ENCODE measurements at regions not wholly inside any gene's neighbourhood (a gene's known extent, or its start where the extent isn't known, plus 50 kb on each side); places are given as distances from the start of the nearest gene placed in this dataset.
A peak's percentile ranks its signal among the peaks of the same experiment; 100 is the strongest.
"Not testable (repeated sequence)": the region's sequence is repeated elsewhere in the genome, so short reads cannot be mapped to it uniquely, and the experiment has no call there.

- no peak for DNase-seq
Observed at GRCh38 chr18:21928925-21929324, 188.3 kb downstream of the MIB1 start.

- no peak for DNase-seq
Observed at GRCh38 chr18:21930177-21930576, 189.6 kb downstream of the MIB1 start.

GRCh38 chr18:21933931-21934765, 193.6 kb downstream of the MIB1 start:
- no peak for DNase-seq

GRCh38 chr18:21934766-21935015, 194.1 kb downstream of the MIB1 start:
- no peak for DNase-seq

- DNase-seq: no peak
Observed at GRCh38 chr18:21943456-21943855, 202.9 kb downstream of the MIB1 start.

GRCh38 chr18:21949326-21950015, 208.9 kb downstream of the MIB1 start:
- DNase-seq: no peak

GRCh38 chr18:21955757-21956652, 213.4 kb upstream of the GATA6 start:
- peak; percentile 94 for DNase-seq

- DNase-seq: no peak
Observed at GRCh38 chr18:21958263-21958662, 211.1 kb upstream of the GATA6 start.

- DNase-seq: no peak
Observed at GRCh38 chr18:21958707-21959450, 210.5 kb upstream of the GATA6 start.

- DNase-seq: no peak
Observed at GRCh38 chr18:21960189-21960588, 209.2 kb upstream of the GATA6 start.

GRCh38 chr18:21963336-21963735, 206.1 kb upstream of the GATA6 start:
- no peak for DNase-seq

GRCh38 chr18:21968338-21968737, 201.1 kb upstream of the GATA6 start:
- no peak for DNase-seq

- DNase-seq: no peak
Observed at GRCh38 chr18:21972281-21972680, 197.1 kb upstream of the GATA6 start.

- DNase-seq: not testable (repeated sequence)
Observed at GRCh38 chr18:21975954-21976353, 193.4 kb upstream of the GATA6 start.

- DNase-seq: no peak
Observed at GRCh38 chr18:21978546-21979170, 190.7 kb upstream of the GATA6 start.

- DNase-seq: no peak
Observed at GRCh38 chr18:21979171-21979560, 190.2 kb upstream of the GATA6 start.

- DNase-seq: no peak
Observed at GRCh38 chr18:21979759-21980158, 189.6 kb upstream of the GATA6 start.

- DNase-seq: no peak
Observed at GRCh38 chr18:21980744-21981143, 188.6 kb upstream of the GATA6 start.

GRCh38 chr18:21981489-21981888, 187.9 kb upstream of the GATA6 start:
- DNase-seq: not testable (repeated sequence)

- no peak for DNase-seq
Observed at GRCh38 chr18:21991081-21991534, 178.3 kb upstream of the GATA6 start.

GRCh38 chr18:21991886-21992285, 177.5 kb upstream of the GATA6 start:
- DNase-seq: no peak

- DNase-seq: no peak
Observed at GRCh38 chr18:21996351-21996826, 173.0 kb upstream of the GATA6 start.
